GM12864 (cell line): ENCODE measurements at regions not wholly inside any gene's neighbourhood (a gene's known extent, or its start where the extent isn't known, plus 50 kb on each side); places are given as distances from the start of the nearest gene placed in this dataset.

ENCODE experiments used
- DNase-seq: peaks from one replicate; pipeline ENCODE4 v3.0.0-alpha.2; 2011; ENCODE audit warnings: low read depth
- H3K4me3 ChIP-seq: 2 replicates; pipeline ENCODE4 v1.5.1; 2011; ENCODE audit warnings: mild to moderate bottlenecking, low read depth, low read length, control low read depth
- CTCF ChIP-seq: IDR thresholded peaks from 2 replicates; pipeline ENCODE4 v1.5.1; 2011; ENCODE audit warnings: low read depth, mild to moderate bottlenecking, moderate library complexity, low read length, control low read depth, inconsistent platforms; ENCODE audit errors: missing control alignments

- TF ChIP-seq CTCF = no peak
- H3K4me3 ChIP-seq = no peak overlapping the region
- no peak for DNase-seq
Observed at GRCh38 chr5:154567155-154567554, 89.1 kb upstream of the HAND1 start.

GRCh38 chr5:154566146-154566680 lies 88.2 kb upstream of the HAND1 start:
- no peak for TF ChIP-seq CTCF
- H3K4me3 ChIP-seq = no peak overlapping the region
- DNase-seq = no peak

- no peak for DNase-seq
- no peak for TF ChIP-seq CTCF
- no peak overlapping the region for H3K4me3 ChIP-seq
Observed at GRCh38 chr5:154565123-154565522, 87.1 kb upstream of the HAND1 start.

GRCh38 chr5:154562244-154562880 lies 84.3 kb upstream of the HAND1 start:
- TF ChIP-seq CTCF = no peak
- DNase-seq = no peak
- H3K4me3 ChIP-seq = no peak overlapping the region

GRCh38 chr5:154559398-154560276 lies 81.6 kb upstream of the HAND1 start:
- no peak overlapping the region for H3K4me3 ChIP-seq
- no peak for TF ChIP-seq CTCF

GRCh38 chr5:154557548-154557947 lies 79.5 kb upstream of the HAND1 start:
- no peak for TF ChIP-seq CTCF
- no peak overlapping the region for H3K4me3 ChIP-seq
- DNase-seq = no peak

More at GRCh38 chr5:154559398-154560276, 81.6 kb upstream of the HAND1 start:
- DNase-seq = no peak
